Body of pancreas (tissue), 4 donors: ENCODE measurements at regions not wholly inside any gene's neighbourhood (a gene's known extent, or its start where the extent isn't known, plus 50 kb on each side); places are given as distances from the start of the nearest gene placed in this dataset.

Source experiments
- ATAC-seq: fragments of 150-250 bp; one replicate; pipeline ENCODE4 v1.9.1; 2016
- DNase-seq, 4 donors: peaks; one replicate each; pipeline ENCODE4 v3.0.0-alpha.2; 2019
- H3K27ac ChIP-seq, 4 donors: fragments of 200-600 bp; sonication (generic); 1 replicate in 3 of 4; 2 replicates in 1 of 4; pipeline versions ENCODE4 v1.5.1 to v1.6.1; 2016 to 2019; ENCODE audit warnings: mild to moderate bottlenecking in 1 of 4, mixed read lengths in 1 of 4, moderate library complexity in 1 of 4
- H3K27me3 ChIP-seq, 2 donors: fragments of 200-600 bp; sonication (generic); one replicate each; pipeline ENCODE4 v1.6.0; 2016; ENCODE audit warnings: mild to moderate bottlenecking in 1 of 2
- H3K36me3 ChIP-seq, 2 donors: fragments of 200-600 bp; sonication (generic); replicated peaks in 1 of 2; 2 replicates each; pipeline ENCODE4 v1.5.1; 2016; ENCODE audit warnings: low read depth in 2 of 2; ENCODE audit not compliant: insufficient read depth in 1 of 2
- H3K4me1 ChIP-seq: fragments of 200-600 bp; sonication (generic); one replicate; pipeline ENCODE4 v1.6.0; 2016
- H3K4me3 ChIP-seq, 2 donors: fragments of 200-600 bp; sonication (generic); 1 replicate in 1 of 2; 2 replicates in 1 of 2; pipeline ENCODE4 v1.5.1; 2016 to 2019
- H3K9me3 ChIP-seq, 3 donors: fragments of 200-600 bp; sonication (generic); 1 replicate in 2 of 3; 2 replicates in 1 of 3; pipeline ENCODE4 v1.5.1; 2016
- POLR2A ChIP-seq, 3 donors: fragments of 450-650 bp; IDR thresholded peaks; one replicate each; pipeline ENCODE4 v1.6.1; 2016; ENCODE audit warnings: antibody characterized with exemption in 3 of 3, mild to moderate bottlenecking in 2 of 3
- WGBS, 2 donors: methylation state at CpG; one replicate each; pipeline ENCODE4 v1.1.5; 2017; 5-methylcytosine and 5-hydroxymethylcytosine counted together
- intact Hi-C: fragments of 100-400 bp; cut with DNase I; formaldehyde crosslinking; loops from one replicate; pipeline ENCODE4 v1.15.1; 2023
- TF ChIP-seq, protein P1 (sequence below), 7 experiments: fragments of 450-650 bp in 4 of 7; fragments of 200-600 bp in 3 of 7; sonication (generic) in 3 of 7; IDR thresholded peaks; one replicate each; pipeline ENCODE4 v1.5.1; 2016 to 2019; ENCODE audit warnings: antibody characterized with exemption in 7 of 7

DNA sequence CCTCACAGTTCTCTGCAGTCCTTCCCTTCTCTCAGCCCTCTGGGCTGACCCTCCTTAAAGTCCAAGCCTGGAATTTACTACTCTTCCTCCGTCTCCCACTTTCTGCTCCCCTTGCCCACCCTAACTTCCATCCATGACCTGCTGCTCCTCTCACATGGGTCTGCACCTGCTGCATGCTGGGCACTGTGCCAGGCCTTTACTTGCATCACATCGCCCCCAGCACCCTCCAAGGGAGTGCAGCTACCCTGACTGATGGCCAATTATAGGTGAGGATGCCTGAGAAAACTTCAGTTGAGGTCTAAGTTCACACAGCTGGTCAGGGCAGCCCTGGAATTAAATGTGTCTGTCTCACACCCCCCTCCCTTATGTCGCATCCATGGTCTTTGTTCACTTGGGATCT, 53.6 kb upstream of the ZPBP start:
- TF ChIP-seq POLR2A (IDR thresholded peaks at IDR 0.05) = no peak
- TF ChIP-seq, protein P1, sequence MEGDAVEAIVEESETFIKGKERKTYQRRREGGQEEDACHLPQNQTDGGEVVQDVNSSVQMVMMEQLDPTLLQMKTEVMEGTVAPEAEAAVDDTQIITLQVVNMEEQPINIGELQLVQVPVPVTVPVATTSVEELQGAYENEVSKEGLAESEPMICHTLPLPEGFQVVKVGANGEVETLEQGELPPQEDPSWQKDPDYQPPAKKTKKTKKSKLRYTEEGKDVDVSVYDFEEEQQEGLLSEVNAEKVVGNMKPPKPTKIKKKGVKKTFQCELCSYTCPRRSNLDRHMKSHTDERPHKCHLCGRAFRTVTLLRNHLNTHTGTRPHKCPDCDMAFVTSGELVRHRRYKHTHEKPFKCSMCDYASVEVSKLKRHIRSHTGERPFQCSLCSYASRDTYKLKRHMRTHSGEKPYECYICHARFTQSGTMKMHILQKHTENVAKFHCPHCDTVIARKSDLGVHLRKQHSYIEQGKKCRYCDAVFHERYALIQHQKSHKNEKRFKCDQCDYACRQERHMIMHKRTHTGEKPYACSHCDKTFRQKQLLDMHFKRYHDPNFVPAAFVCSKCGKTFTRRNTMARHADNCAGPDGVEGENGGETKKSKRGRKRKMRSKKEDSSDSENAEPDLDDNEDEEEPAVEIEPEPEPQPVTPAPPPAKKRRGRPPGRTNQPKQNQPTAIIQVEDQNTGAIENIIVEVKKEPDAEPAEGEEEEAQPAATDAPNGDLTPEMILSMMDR (IDR thresholded peaks at IDR 0.05) = no peak
- ATAC-seq (no peak), DNase-seq (no peak)
- intact Hi-C loops = no loop called here
- WGBS, 2 donors = 40 to 46% methylated on average over 3 of the region's 3 CpGs
- Histone ChIP-seq H3K27me3 (no peaks in the 10 kb centered on the region), H3K4me3 (no peak overlapping the region), H3K9me3 (no peaks in the 10 kb centered on the region), H3K4me1 (no peaks in the 10 kb centered on the region), H3K27ac (no peak overlapping the region), H3K36me3 (no peaks in the 10 kb centered on the region)

DNA sequence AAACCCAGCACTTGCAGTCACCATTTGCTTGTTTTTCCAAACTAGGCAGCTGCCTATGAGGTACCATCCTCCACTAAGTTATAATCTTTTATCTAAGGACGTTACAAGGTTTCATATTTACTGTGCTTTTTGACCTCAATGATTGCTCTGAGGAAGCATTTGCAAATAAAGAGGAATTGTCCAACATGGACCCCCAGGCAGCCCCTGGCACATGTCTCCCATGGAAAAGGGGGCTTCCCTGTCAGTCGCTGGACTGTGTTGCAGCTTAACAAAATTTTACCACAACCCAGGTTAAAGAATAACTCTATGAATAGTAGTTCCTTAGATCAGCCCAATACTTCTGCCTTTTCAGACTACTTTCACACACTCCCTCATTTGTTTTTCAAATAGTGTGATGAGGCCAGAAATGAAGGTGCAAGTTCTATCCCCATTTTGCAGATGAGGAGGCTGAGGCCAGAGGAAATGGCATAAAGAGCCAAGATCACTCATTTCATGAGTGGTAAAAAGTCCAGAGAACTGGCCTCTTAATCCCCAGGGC, 52.8 kb upstream of the ZPBP start:
- no peak overlapping the region for H3K27ac ChIP-seq
- DNase-seq = no peak
- no peaks in the 10 kb centered on the region for H3K4me1 ChIP-seq
- H3K9me3 ChIP-seq = no peaks in the 10 kb centered on the region
- no peaks in the 10 kb centered on the region for H3K36me3 ChIP-seq
- 17 to 27% methylated on average over 2 of the region's 2 CpGs for WGBS, 2 donors
- H3K27me3 ChIP-seq = no peaks in the 10 kb centered on the region
- intact Hi-C loops = no loop called here
- ATAC-seq = no peak
- TF ChIP-seq POLR2A (IDR thresholded peaks at IDR 0.05) = no peak
- TF ChIP-seq, protein P1 (IDR thresholded peaks at IDR 0.05) = no peak
- no peak overlapping the region for H3K4me3 ChIP-seq

DNA sequence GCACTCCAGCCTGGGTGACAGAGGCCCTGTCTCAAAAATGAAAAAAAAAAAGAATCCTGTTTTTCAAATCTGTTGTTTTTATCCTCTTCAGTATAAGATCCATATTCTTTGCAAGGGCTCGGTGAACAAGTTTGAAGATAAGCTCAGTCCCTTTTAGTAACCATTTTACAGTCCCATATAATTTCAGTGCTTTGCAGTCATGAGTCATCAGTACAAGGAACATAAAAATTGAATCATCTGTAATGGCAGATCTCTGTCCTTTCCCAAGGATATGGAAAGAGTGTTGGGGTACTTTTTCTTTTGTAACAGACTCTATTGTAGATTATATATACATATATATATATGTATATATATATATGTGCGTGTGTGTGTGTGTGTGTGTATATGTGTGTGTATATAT, 52.2 kb upstream of the ZPBP start:
- H3K4me3 ChIP-seq = no peak overlapping the region
- no peak for TF ChIP-seq POLR2A (IDR thresholded peaks at IDR 0.05)
- TF ChIP-seq, protein P1 (IDR thresholded peaks at IDR 0.05) = no peak
- no peak for DNase-seq
- H3K36me3 ChIP-seq = no peaks in the 10 kb centered on the region
- 86 to 87% methylated on average over 2 of the region's 2 CpGs for WGBS, 2 donors
- no peaks in the 10 kb centered on the region for H3K4me1 ChIP-seq
- H3K27ac ChIP-seq = no peak overlapping the region
- no peaks in the 10 kb centered on the region for H3K27me3 ChIP-seq
- intact Hi-C loops = no loop called here
- no peaks in the 10 kb centered on the region for H3K9me3 ChIP-seq
- ATAC-seq = no peak
